Suppressor macrophage (primary cell): ENCODE measurements at regions not wholly inside any gene's neighbourhood (a gene's known extent, or its start where the extent isn't known, plus 50 kb on each side); places are given as distances from the start of the nearest gene placed in this dataset.

ENCODE experiments used
- DNase-seq, 4 experiments: peaks; one replicate each; pipeline ENCODE4 v3.0.0-alpha.2; 2020 to 2022

DNA sequence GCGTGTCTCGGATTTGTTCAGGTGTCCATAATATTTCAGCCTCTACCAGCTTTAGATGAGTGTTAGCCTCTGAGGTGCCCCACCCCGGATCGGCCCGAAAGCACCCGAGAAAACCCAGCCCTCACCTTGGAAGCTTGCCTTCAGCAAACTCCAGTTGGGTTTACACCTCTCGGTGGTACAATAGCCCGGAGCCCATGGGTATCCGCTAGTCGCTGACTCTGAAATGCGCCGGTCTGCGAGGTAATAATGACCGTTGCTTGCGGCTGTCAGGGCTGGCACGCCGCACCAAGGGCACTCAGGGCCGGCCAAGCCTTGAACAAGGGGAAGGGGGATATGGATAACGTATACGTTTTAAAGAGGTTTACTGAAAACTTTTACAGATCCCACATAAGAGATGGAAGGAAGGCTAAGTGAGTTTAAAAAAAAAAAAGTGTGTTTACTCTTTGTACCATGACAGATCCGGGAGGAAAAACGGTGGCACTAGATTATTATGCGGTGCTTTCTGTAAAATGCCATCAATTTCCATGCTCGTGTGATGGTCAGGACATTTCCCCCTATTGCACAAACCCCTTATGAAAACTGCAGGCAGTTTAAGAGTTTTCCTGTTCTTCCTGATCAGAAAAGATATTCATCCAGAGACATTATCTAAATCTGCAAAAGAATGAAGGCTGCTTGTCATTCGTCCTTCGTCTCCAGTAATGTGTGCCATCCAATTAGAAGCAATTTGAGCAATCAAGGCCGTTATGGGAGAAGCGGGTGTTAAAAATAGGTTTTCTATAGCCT is 124.2 kb downstream of the TMEM161B start:
- DNase-seq: no peak

DNA sequence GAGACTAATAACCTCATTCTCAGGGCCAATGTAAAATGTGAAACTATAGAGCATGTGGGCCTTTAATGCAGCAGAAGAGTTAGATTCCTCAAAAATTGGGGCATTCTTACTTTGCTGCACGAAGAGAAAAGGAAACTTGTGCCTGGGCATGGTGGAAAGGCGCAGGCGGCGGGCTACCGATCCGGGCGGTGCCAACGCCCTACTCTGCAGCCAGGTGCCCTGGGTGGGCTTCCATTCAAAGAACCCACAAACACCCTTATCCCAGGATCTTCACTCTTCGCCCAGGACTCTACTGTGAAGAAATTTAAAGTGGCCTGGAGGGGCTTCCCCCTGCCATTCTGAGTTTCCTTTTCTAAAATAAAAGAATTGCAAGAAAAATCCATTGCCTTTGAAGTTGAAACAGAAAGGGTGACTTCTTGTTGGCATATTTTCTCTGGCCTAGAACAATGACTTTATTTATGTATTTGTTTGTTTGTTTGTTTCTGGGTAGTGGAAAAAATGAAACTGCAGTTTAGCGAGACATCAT is 124.9 kb downstream of the TMEM161B start:
- no peak for DNase-seq

DNA sequence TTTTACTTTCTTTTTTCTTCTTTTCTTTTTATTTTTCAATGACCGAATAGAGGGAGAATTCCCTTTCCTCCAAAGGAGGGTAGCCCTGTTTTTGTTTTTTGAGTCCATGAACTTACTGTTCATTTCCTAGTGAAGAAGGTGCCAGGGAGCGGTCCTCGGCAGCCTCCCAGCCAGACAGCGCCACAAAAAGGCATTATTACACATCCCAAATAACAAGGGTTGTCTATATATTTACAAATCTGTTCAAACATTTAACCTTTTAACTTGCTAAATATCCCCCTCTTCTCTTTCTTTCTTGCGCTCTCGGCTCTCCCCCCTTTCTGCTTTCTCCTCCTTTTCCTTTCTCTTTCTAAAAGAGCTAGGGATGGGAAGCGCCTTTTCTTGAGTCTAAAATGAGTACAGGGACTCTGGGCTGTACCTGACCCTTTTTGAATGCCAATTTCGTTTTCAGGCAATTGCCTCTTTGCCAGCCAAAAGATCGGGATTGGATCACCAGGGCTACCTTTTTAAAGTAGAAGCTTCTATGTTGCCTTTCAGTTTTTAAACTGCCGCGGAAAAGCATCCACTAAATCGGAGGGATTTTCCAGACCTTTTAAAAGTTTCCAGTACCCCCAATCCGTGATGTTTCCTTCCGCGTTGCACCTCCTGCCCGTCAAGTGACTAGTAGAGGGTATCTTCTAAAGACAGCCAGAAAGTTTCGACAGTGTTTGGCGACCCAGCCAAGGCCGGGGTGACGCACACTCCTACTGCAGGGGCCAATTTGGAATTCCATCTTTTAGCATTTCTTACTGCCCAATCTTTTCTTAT is 125.6 kb downstream of the TMEM161B start:
- no peak for DNase-seq

DNA sequence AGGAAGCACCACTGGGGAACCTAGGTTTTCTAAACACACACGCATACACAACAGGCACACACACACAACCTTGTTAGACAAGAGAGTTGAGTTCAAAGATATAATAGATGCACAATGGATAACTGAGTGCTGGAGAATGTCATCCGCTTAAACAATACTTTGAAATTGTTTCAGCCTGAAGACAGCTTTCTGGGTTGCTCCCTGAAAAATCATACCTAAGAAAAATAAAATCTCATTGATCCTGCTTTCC is 126.1 kb downstream of the TMEM161B start:
- DNase-seq: no peak

DNA sequence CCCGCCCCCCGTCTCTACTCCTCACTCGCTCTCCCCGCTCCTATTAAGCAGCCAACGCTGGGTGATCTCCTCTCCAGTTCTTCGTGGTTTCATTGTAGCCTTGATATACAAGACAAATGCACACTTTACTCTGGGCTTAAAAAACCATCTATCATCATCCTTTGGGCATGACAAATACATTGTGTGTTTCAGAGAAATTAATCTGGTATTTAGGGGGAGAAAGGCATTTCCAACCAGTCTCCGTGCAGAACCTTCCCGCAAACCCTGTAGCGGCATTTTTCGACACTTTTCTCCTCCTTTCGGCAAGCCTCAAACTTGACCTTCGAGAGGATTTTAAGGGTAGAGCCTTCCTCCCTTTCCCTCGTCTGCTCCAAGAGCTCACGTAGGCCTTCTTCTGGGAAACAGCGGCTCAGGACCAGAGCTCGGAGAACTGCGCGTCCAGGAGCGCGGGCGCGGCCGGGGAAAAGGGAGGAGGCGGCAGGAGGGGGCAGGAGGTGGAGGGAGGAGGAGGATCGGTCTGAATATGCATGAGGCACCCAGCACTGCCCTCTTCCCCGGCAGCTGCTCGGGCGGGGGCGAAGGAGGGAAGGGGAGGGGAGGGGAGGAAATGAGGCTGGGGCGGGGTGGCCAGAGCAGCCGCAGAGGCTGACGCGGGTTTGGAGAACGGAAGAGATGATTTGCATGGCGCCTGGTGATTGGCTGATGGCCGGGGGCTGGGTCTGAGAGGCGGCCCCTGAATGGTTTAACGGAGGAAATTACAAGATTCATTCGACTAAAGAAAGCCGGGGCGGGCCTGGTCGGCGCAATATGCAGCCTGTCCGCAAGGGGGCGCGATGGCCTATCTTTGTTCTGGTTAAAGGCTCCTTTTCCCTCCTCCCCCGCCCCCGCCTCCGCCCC is 127.5 kb downstream of the TMEM161B start:
- DNase-seq: peak; percentile 73 to 85 (median 76)

DNA sequence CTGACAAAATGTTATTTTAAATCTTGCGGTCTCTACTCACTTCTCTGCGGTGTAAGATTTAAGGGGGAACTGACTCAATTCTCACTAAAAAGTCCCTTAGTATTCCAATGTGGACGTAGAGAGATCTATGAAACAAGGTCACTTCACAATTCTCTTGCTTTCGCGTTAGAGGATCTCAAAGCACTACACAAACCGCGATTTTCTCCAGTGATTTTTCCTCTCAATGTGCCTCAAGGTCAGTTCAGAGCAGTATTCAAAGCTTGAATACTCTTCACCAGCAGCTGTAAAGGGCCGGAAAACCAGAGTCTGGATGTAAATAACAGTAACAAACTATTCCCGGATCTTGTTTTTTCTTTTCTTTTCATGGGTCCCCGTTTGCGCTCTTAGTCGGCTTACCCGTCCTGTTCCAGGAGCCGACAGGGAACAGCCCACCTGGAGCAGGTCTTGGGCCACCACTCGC is 128.2 kb downstream of the TMEM161B start:
- DNase-seq: no peak

DNA sequence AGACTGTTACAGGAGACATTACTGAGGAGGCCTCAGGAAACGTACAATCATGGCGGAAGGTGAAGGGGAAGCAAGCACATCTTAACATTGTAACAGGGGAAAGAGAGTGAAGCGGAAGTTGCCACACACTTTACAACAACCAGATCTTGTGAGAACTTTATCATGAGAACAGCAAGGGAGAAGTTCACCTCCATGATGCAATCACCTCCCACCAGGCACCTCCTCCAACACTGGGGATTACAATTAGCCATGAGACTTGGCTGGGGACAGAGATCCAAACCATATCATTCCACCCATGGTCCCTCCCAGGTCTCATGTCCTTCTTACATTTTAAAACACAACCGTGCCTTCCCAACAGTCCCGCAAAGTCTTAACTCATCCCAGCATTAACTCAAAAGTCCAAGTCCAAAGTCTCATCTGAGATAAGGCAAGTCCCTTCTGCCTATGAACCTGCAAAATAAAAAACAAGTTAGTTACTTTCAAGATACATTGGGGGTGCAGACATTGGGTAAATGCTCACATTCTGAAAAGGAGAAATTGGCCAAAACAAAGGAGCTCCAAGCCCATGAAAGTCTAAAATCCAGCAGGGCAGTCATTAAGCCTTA is 138.3 kb downstream of the TMEM161B start:
- DNase-seq: no peak

DNA sequence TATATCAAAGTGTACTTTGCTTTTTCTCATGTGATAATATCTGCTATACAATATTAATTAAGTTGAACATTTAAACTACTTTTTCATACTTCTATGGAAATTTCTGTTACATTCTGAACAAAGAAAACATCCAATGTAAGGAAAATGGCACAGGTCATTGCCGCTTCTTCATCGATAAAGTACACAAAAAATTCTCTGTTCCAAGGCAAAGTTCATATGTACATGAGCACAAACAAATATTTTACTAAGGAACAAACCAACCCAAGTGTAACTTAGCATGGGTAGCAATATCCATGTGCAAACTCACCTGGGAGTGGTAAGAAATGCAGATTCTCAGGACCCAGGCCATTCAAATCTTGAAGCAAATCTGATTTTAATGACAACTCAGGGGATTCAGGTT is 139.8 kb downstream of the TMEM161B start:
- no peak for DNase-seq

DNA sequence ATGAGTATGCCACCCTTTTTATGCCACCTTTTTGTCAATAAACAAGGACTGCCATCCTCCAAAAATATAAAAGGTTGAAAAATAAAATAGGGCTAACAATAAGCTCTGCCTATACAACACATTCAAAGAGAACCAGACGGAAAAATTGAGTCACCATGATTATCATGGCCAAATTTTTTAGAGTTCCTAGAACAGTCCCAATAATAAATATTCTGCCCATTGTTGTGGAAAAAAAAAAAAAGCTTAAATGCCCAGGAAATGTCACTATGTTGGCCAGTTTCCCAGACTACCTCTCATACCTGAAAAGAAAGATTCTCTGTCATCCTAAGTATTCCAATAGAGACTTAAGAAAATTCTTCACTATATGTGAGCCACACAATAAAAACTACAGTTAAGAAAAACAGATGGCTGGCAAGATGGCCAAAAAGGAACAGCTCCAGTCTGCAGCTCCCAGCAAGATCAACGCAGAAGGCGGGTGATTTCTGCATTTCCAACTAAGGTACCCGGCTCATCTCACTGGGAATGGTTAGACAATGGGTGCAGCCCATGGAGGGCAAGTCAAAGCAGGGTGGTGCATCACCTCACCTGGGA is 149.0 kb downstream of the TMEM161B start:
- DNase-seq: no peak

DNA sequence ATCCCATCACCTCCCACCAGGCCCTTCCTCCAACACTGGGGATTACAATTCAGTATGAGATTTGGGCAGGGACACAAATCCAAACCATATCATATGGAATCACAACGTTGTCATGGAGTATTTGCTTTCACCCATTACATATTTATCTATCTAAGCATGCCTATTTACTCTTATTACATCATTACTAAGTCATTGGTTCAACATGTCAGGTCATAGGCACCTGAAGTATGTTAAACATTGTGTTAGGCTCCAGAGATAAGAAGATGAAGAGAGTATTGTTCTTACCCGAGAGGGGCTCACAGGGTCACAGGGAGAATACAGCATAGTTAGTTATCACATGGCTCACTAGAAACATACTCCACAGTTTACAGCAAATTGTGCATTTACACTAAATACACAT is 150.5 kb downstream of the TMEM161B start:
- no peak for DNase-seq

DNA sequence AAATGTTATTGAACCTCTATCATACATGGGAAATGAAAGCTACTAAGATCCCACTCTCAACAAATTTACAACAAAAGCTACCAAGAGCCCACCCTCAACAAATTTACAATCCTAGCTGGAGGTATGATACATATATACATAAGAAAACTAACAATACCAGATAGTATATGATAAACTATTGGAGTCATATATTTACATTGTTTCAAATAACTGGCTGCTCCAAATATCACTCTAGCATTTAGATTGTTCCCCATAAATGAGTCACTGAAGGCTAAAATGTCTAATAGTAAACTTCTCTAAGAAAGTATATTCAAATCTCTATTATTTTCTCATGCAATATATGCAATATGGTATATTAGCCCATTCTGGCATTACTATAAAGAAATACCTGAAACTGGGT is 151.1 kb downstream of the TMEM161B start:
- DNase-seq: no peak

DNA sequence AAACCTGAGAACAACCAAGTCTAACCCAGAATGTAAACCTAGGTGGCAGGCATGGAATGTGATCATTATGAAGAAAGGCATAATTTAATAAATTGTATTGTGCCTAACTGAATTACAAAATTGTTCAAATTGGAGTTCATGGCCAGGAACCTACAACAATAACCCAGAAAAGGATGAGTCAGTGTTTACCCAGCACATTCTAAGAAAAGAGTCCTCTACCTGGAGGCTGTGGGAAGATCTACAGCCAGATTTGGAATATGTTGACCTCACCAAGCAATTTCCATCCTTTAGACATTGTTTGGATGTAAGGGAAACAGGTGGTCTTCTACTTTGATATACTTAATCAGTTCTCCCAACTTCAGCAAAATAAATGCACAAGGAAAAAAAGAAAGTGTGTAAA is 152.2 kb downstream of the TMEM161B start:
- DNase-seq: no peak

DNA sequence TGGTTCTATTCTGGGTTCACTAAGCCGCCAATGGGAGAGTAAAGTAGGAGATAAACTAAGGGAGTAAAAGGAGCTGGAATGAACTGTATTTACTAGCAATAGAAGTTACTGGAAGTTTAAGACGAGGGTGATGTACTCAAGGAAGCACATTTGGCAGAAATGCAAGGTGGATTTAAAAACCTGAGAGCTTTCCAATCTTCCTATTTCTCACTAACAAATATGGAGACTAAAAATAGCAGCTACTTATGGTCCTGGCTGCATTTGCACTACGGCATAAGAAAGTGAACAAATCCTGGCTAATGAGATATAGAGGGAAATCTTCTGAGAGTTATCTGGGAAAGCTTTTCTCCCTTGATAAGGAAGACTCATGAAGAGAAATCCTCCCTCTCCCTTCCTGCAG is 153.4 kb downstream of the TMEM161B start:
- DNase-seq: no peak

DNA sequence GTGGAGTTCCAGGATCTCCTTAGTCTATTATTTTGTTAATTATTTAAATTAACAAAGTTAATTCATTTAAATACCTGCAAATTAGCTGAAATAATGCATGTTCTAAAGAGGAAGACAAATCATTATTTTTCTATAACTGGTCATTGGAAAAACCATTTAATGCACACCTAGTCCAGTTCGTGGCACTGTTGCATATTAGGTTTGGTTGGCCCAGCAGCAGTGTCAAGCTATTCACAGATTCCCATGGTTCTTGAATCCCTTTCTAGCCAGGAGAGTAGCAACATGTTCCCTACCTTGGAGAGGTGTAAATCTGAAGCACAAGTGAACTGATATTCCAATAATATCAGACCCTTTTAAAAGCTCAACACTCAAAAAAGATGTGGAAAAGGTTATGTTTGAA is 155.2 kb downstream of the TMEM161B start:
- DNase-seq: no peak

DNA sequence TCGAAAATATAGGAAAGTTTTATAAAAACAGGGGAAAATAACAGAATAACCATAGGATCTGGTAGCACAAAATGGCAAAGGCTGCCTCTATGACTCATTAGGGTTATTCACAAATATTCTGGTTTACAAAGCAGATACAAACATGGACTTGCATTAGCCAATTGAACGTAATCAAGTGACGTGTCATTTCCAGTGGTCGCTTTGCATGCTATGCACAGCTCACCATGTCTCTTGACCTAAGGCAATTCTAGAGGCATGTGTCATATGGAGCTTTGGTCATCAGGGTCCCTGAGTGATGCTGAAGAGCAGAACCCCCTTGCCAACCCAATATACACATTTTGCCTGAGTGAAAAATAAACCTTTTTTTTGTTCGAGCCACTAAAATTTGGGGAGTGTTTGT is 158.8 kb downstream of the TMEM161B start:
- no peak for DNase-seq

DNA sequence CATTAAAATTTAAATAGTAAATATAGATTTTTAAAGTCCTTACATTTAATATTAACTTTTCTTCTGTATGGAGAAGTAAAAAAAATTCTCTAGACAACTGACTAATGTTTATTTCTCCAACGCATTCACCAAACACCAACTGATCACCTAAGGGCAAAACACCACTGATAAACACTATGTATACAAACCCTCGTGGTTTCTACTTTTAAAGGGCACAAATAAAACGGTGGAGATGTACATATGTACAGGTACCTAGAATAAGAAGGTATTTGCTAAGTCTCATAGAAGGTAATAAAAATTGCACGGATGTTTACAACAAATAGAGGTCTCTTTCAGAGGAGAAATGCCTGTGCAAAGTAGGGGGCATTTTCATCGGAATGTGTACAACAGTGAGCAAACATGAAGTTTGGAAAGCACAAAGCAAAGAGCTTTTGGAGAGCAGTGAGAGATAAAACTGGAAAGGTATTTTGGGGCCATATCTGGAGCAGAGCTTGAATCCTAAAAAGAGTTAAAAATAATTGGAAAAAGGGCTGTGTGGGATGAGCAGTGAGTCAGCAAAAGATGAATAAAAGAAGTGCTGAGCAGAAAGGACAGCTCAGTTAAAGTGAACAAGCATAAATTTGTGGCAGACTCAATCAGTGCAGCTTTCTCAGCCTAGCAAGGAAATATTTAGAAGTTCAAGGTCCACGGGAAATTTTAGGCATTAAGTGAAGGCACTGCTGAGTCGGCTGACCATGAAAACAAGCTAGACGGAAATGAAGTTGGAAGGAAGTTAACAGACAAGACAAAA is 160.0 kb downstream of the TMEM161B start:
- no peak for DNase-seq

DNA sequence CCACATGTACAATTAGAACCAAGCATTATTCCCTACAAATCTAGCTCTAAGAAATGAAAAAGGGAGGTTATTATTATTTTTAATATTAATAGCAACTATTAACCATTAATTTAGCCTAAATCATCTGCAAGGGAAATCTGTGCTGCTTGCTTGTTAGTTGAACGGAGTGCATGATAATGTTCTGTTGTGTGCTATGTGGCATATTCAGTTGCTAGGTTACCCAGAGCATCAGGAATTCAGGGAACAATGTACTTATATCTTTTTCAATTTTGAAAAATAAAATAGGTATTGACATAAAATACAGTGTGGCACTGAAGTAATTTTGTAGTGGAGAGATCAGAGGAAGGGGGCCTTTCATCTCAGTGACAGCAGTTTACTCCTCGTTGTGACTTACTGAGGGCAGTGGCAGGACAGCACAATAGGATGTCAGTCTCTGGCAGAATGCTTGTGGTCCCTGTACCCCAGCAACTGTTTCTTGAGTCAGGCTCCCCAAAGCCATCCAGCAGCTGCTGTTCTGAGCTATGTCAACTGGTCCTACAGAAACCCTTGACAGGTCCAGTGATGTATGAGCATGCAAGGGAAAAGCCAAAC is 173.6 kb downstream of the TMEM161B start:
- no peak for DNase-seq

DNA sequence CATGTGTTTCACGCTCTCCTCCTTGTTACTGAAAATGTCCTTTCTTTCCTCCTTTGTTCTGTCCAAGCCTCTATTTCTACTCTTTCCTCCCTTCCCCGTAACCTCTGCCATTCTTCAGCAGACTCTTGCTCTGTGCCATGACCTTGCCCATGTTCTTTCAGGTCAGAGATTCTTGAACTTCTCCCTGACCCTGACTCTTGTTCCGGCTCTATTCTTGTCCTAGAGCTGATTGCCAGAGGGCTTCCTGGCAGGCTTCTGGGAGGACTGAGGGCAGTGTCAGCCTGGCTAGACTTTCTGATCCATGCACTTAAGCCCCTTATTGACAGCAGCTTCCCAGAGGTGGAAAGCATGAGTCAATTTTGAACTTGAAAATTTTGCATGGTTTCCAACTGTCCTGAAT is 174.2 kb downstream of the TMEM161B start:
- no peak for DNase-seq

DNA sequence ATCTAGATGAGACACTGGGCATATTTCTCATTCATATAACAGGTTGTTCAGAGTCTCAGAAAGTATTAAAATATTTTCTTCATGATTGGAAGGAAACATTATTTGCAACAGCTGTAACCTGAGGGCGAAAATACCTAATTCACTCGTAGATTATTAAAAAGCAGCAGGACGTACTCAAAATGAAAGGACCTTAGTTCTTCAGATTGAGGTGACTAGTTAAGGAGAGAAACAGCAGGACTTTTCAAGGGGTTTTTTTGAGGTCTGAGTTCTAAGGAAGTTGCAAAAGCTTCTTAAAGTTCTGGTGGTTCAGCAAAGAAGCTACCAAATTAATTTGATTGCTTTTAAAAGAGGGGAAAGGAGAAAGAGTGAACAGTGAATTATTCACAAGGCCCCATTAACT is 174.9 kb downstream of the TMEM161B start:
- no peak for DNase-seq

DNA sequence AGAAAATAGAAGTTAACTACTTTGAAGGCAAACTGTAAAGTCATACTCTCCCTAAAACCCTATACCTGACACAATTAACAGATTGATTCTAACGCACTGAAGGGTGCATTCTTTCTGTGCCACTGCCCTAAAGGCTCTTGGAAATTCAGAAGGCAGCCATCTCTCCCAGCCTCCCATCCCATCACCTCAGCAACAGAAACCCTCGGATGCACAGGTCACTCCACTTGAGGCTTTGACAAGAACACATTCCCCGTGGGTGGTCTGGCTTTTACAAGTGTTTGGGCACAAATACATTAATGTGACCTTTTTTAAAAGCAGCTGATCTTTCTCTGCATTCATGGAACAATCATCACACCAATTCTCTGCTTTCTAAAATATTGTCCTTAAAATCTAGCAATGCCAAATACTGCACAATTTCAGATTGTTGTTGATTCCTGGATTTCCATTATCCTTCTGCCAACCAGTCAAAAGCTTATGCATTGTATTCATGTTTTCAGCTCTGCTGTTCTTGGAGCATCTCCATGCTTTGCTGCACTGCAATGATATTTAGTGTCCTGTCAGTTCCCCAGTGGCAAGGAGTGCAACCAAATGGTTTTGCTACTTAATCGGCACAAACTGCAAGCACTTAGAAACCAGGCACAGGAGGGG is 175.6 kb downstream of the TMEM161B start:
- DNase-seq: no peak
